ENCODE measurements at regions not wholly inside any gene's neighbourhood (a gene's known extent, or its start where the extent isn't known, plus 50 kb on each side); places are given as distances from the start of the nearest gene placed in this dataset.

DNA sequence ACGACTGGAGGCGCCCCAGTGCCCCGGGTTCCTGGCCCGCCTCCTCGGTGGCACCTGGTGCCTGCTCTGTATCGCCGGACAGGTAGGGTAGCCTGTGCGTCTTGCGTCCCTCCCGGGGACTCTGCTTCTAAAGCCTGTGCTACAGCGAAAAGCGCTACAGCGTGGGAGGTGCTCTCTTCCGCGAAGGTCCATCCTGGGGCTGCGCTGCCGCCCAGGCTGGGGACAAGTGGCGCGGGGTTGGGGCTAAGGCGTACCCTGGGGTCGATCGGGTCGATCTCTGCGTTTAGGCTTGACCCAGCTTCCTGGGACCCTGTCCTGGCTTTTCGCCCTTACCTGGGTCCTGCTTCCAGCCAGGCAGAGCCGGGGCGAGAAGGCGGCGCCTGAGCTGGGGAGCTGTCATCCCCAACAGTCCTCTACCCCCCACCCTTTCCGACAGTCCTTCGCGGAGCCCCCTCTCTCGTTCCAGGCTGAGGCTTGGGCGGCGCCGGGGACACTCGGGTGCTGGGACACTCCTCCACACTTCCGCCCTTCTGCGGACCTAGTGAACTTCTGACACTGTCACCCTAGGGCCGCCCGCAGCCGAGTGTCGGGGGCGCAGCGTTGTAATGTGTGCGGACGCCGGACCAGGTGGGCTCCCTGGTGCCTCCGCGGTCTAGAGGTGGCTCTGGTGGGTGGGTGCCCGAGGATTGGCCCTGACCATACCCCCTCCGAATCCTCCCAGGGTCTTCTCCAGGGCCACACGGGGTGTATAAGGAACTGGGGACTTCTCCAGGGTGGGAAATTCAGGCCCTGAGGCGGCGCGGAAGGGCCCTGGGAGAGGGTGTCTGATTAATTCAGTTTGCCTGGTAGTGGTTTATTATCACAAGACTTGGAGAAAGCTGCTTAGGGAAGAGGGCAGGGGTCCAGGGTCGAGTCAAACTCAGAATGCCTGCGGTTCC lies 328.2 kb downstream of the SH3GL2 start:
- DNase-seq (ENCODE audit: low read depth): no peak
- H3K4me3 ChIP-seq (ENCODE audit: low read length): peak overlapping the region; percentile 40
- TF ChIP-seq, protein P1, sequence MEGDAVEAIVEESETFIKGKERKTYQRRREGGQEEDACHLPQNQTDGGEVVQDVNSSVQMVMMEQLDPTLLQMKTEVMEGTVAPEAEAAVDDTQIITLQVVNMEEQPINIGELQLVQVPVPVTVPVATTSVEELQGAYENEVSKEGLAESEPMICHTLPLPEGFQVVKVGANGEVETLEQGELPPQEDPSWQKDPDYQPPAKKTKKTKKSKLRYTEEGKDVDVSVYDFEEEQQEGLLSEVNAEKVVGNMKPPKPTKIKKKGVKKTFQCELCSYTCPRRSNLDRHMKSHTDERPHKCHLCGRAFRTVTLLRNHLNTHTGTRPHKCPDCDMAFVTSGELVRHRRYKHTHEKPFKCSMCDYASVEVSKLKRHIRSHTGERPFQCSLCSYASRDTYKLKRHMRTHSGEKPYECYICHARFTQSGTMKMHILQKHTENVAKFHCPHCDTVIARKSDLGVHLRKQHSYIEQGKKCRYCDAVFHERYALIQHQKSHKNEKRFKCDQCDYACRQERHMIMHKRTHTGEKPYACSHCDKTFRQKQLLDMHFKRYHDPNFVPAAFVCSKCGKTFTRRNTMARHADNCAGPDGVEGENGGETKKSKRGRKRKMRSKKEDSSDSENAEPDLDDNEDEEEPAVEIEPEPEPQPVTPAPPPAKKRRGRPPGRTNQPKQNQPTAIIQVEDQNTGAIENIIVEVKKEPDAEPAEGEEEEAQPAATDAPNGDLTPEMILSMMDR (conservative IDR thresholded peaks at IDR 0.05; ENCODE audit: low read depth, low read length): no peak

DNA sequence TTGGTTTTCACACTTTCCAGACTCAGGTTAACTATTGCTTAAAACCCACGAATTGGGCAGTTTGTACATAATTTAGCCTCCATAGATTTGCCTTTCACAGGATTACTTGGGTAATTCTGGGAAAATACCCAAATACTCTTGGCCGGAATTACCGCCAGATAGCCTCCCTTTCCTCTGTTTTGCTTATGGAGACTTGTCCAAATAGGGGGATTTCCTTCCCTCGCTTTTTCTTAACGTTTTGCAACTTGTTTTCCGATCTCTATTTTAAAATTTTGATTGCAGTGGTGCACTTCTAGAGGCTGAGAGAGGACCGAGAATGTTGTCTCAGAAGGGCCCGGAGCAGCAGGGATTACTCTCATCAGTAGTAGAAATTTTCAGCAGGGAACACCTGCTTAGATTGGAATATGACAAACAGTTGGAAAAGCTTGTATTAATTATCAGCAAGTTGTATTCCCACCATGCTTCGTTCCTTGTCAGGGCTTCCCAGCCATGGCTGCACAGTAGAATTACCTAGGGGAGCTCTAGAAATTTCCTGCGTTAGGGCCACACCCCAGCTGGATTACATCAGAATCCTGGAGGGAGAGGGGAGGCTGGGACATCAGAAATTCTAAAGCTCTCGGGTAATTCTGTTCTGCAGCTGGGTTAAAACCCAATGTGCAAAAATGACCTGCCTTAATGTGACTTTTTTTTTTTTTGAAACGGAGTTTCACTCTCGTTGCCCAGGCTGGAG lies 329.1 kb downstream of the SH3GL2 start:
- no peak for DNase-seq (ENCODE audit: low read depth)
- TF ChIP-seq, protein P1 (conservative IDR thresholded peaks at IDR 0.05; ENCODE audit: low read depth, low read length): no peak
- no peak overlapping the region for H3K4me3 ChIP-seq (ENCODE audit: low read length)

DNA sequence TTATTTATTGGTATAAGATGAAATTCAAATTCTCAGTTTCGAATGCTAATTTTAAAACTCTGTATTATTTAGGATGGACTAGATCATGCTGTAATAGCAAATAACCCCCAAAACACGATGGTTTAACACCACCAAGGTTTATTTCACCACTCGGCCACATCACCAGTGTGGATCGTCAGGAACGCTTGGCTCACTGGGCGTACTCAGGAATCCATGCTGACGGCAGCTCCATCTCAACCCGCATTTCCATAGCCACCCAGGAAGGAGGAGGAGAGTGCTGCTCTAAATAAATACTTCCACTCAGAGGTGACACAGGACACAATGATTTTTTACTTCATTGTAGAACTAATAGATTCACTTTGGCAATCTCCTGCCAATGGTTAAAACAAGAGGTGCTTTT lies 347.4 kb downstream of the SH3GL2 start:
- DNase-seq (ENCODE audit: low read depth): no peak
- H3K4me3 ChIP-seq (ENCODE audit: low read length): no peak overlapping the region
- TF ChIP-seq, protein P1 (conservative IDR thresholded peaks at IDR 0.05; ENCODE audit: low read depth, low read length): no peak

DNA sequence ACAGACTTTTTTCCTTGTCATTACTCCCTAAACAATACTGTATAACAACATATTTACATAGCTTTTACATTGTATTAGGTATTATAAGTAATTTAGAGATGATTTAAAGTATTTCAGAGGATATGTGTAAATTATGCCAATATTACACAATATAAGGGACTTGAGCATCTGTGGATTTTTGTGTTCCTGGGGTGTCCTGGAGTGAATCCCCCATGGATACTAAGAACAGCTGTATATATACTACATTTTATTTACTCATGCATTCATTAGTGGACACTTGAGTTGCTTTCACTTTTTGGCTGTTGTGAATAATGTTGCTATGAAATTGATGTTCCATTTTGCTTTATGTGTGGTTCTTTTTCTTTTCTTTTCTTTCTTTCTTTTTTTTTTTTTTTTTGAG lies 348.8 kb downstream of the SH3GL2 start:
- TF ChIP-seq, protein P1 (conservative IDR thresholded peaks at IDR 0.05; ENCODE audit: low read depth, low read length): no peak
- DNase-seq (ENCODE audit: low read depth): no peak
- no peak overlapping the region for H3K4me3 ChIP-seq (ENCODE audit: low read length)

DNA sequence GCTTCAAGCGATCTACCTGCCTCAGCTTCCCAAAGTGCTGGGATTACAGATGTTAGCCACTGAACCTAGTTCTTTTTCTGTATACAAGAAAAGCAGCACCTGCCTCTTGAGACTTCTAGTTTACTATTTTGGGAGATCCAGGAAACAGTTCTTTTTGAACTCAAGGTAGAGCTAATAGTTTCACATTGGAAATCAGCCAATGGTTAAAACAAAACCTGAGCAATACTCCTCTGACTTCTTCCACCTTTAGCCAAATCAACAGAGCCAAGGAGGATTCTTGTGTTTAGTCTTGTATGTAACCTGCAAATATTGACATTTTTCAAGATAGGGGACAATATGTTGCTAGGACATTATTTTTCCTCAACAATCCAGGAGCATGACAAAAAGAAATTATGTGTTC lies 349.4 kb downstream of the SH3GL2 start:
- H3K4me3 ChIP-seq (ENCODE audit: low read length): no peak overlapping the region
- TF ChIP-seq, protein P1 (conservative IDR thresholded peaks at IDR 0.05; ENCODE audit: low read depth, low read length): no peak
- DNase-seq (ENCODE audit: low read depth): no peak

DNA sequence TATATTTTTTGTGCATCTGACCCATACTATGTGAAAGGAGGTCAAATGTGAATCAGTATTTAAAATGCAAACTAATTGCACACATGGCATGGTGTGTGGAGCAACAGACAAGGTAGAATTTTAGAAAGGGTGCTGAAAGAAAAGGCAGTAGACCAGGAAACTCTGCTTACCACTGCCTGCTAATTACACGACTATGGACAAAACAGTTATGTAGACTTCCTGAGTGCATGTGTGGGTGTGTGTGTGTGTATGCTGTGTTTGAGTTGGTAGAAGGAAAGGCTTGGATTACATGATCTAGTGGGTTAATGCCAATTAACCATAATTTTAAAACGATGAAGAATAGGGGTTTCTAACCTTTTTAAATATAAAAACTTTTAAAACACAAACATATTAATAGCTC lies 349.9 kb downstream of the SH3GL2 start:
- DNase-seq (ENCODE audit: low read depth): no peak
- no peak overlapping the region for H3K4me3 ChIP-seq (ENCODE audit: low read length)
- TF ChIP-seq, protein P1 (conservative IDR thresholded peaks at IDR 0.05; ENCODE audit: low read depth, low read length): no peak

Measured in retinal pigment epithelial cell (primary cell).